Caco-2 (cell line): ENCODE measurements at regions not wholly inside any gene's neighbourhood (a gene's known extent, or its start where the extent isn't known, plus 50 kb on each side); places are given as distances from the start of the nearest gene placed in this dataset.

ENCODE experiments used
- BruUV-seq: library from RNA; stranded (reverse); fragments of 400-500 nt; replicated peaks from 2 replicates; lab custom pipeline; 2021; lab: Mats Ljungman, UMichigan
- CTCF ChIA-PET: fragments of 300-600 bp; sonication (Branson Sonifier 250); formaldehyde crosslinking; loops from one replicate; lab custom pipeline; 2022; ENCODE audit warnings: antibody characterized with exemption; lab: Charles Lee
- POLR2A ChIA-PET: fragments of 300-600 bp; sonication (Branson Sonifier 250); formaldehyde crosslinking; loops from one replicate; lab custom pipeline; 2022; ENCODE audit warnings: antibody characterized with exemption; lab: Charles Lee
- DNase-seq, 2 experiments: peaks; one replicate each; pipeline versions ENCODE4 v3.0.0 to v3.0.0-alpha.2; 2020 to 2022
- H3K27me3 ChIP-seq: replicated peaks from 2 replicates; pipeline ENCODE4 v1.6.0; 2011; ENCODE audit warnings: low read length; ENCODE audit not compliant: control insufficient read depth, insufficient read depth
- H3K36me3 ChIP-seq: 2 replicates; pipeline ENCODE4 v1.5.1; 2011; ENCODE audit warnings: low read length; ENCODE audit not compliant: control insufficient read depth, insufficient read depth
- H3K4me1 ChIP-seq: fragments of 250-450 bp; sonication (Bioruptor Pico); 2 replicates; pipeline ENCODE4 v1.5.1; 2020; ENCODE audit warnings: mild to moderate bottlenecking
- H3K4me3 ChIP-seq: 2 replicates; pipeline ENCODE4 v1.5.1; 2011; ENCODE audit warnings: low read depth, mild to moderate bottlenecking, control low read depth, low read length
- H3K9me3 ChIP-seq: fragments of 250-450 bp; sonication (Bioruptor Pico); 2 replicates; pipeline ENCODE4 v1.5.1; 2020; ENCODE audit warnings: mild to moderate bottlenecking, moderate library complexity
- H3K27ac Mint-ChIP-seq: one replicate; pipeline ENCODE4 v1.8.0; 2022; ENCODE audit warnings: mixed read lengths; ENCODE audit not compliant: unreplicated experiment
- H3K27me3 Mint-ChIP-seq: one replicate; pipeline ENCODE4 v1.8.0; 2022; ENCODE audit warnings: mixed read lengths; ENCODE audit not compliant: insufficient read depth, unreplicated experiment
- H3K36me3 Mint-ChIP-seq: one replicate; pipeline ENCODE4 v1.8.0; 2022; ENCODE audit warnings: mild to moderate bottlenecking, mixed read lengths; ENCODE audit not compliant: insufficient read depth, unreplicated experiment
- H3K4me1 Mint-ChIP-seq: one replicate; pipeline ENCODE4 v1.8.0; 2022; ENCODE audit warnings: low read depth, mixed read lengths; ENCODE audit not compliant: unreplicated experiment
- H3K4me3 Mint-ChIP-seq: one replicate; pipeline ENCODE4 v1.8.0; 2022; ENCODE audit warnings: mild to moderate bottlenecking, moderate library complexity, mixed read lengths; ENCODE audit not compliant: unreplicated experiment
- H3K9me3 Mint-ChIP-seq: one replicate; pipeline ENCODE4 v1.8.0; 2022; ENCODE audit warnings: mixed read lengths; ENCODE audit not compliant: unreplicated experiment
- CTCF ChIP-seq, 2 experiments: fragments of 200-600 bp in 1 of 2; IDR thresholded peaks; 1 replicate in 1 of 2; 2 replicates in 1 of 2; pipeline versions ENCODE4 v1.5.1 to v1.8.0; 2011 to 2022; ENCODE audit warnings: antibody characterized with exemption in 1 of 2, control low read depth in 1 of 2, inconsistent platforms in 1 of 2, low read depth in 1 of 2, low read length in 1 of 2, mild to moderate bottlenecking in 1 of 2, moderate library complexity in 1 of 2; ENCODE audit not compliant: insufficient read depth in 1 of 2, severe bottlenecking in 1 of 2, unreplicated experiment in 1 of 2
- intact Hi-C: fragments of 100-400 bp; cut with micrococcal nuclease; formaldehyde crosslinking; loops from one replicate; pipeline ENCODE4 v1.10.0; 2022; ENCODE audit not compliant: unreplicated experiment

- no peaks in the 10 kb centered on the region for H3K27me3 Mint-ChIP-seq
- no peaks in the 10 kb centered on the region for H3K9me3 ChIP-seq
- no peak for DNase-seq
- ChIA-PET CTCF (no interaction called here), POLR2A (no interaction called here)
- no peaks in the 10 kb centered on the region for H3K27me3 ChIP-seq
- no peaks in the 10 kb centered on the region for H3K9me3 Mint-ChIP-seq
- no peaks in the 10 kb centered on the region for H3K4me1 Mint-ChIP-seq
- no peak for TF ChIP-seq CTCF (IDR thresholded peaks at IDR 0.05; ENCODE audit: insufficient read depth in 1 of 2, low read depth in 1 of 2, low read length in 1 of 2, severe bottlenecking in 1 of 2, unreplicated experiment in 1 of 2)
- H3K4me1 ChIP-seq: no peaks in the 10 kb centered on the region
- H3K36me3 ChIP-seq: no peaks in the 10 kb centered on the region
- H3K4me3 ChIP-seq: no peak overlapping the region
- no TSS peak for BruUV-seq
- no peaks in the 10 kb centered on the region for H3K36me3 Mint-ChIP-seq
- intact Hi-C loops: no loop called here
- H3K27ac Mint-ChIP-seq: no peak overlapping the region
- H3K4me3 Mint-ChIP-seq: no peak overlapping the region
Measured at GRCh38 chr18:54720620-54721019, 107.7 kb upstream of the RAB27B start.

- H3K4me3 ChIP-seq: no peak overlapping the region
- Mint-ChIP-seq H3K9me3 (no peaks in the 10 kb centered on the region), H3K27me3 (no peaks in the 10 kb centered on the region), H3K4me3 (no peak overlapping the region), H3K27ac (no peak overlapping the region), H3K36me3 (no peaks in the 10 kb centered on the region), H3K4me1 (peaks cover 6% of the 10 kb centered on the region)
- no peak for TF ChIP-seq CTCF (IDR thresholded peaks at IDR 0.05; ENCODE audit: insufficient read depth in 1 of 2, low read depth in 1 of 2, low read length in 1 of 2, severe bottlenecking in 1 of 2, unreplicated experiment in 1 of 2)
- H3K27me3 ChIP-seq: no peaks in the 10 kb centered on the region
- no peaks in the 10 kb centered on the region for H3K4me1 ChIP-seq
- intact Hi-C loops: no loop called here
- no TSS peak for BruUV-seq
- no peaks in the 10 kb centered on the region for H3K9me3 ChIP-seq
- DNase-seq: no peak
- no peaks in the 10 kb centered on the region for H3K36me3 ChIP-seq
- ChIA-PET CTCF (no interaction called here), POLR2A (no interaction called here)
Measured at GRCh38 chr18:54726143-54726542, 102.1 kb upstream of the RAB27B start.

GRCh38 chr18:54734059-54734458, 94.2 kb upstream of the RAB27B start:
- DNase-seq: no peak
- BruUV-seq: no TSS peak
- H3K27me3 Mint-ChIP-seq: no peaks in the 10 kb centered on the region
- no peak for TF ChIP-seq CTCF (IDR thresholded peaks at IDR 0.05; ENCODE audit: insufficient read depth in 1 of 2, low read depth in 1 of 2, low read length in 1 of 2, severe bottlenecking in 1 of 2, unreplicated experiment in 1 of 2)
- no peak overlapping the region for H3K4me3 Mint-ChIP-seq
- Histone ChIP-seq H3K36me3 (no peaks in the 10 kb centered on the region), H3K4me1 (no peaks in the 10 kb centered on the region), H3K27me3 (no peaks in the 10 kb centered on the region), H3K9me3 (no peaks in the 10 kb centered on the region), H3K4me3 (no peak overlapping the region)
- CTCF ChIA-PET: no interaction called here
- no peaks in the 10 kb centered on the region for H3K9me3 Mint-ChIP-seq
- H3K36me3 Mint-ChIP-seq: no peaks in the 10 kb centered on the region
- H3K27ac Mint-ChIP-seq: no peak overlapping the region
- peaks cover 4% of the 10 kb centered on the region for H3K4me1 Mint-ChIP-seq
- intact Hi-C loops: no loop called here
- POLR2A ChIA-PET: no interaction called here
